GM20000 (cell line): ENCODE measurements at regions not wholly inside any gene's neighbourhood (a gene's known extent, or its start where the extent isn't known, plus 50 kb on each side); places are given as distances from the start of the nearest gene placed in this dataset.

ENCODE experiments used
- DNase-seq: peaks from one replicate; pipeline ENCODE4 v3.0.0; 2012; ENCODE audit warnings: low spot score
- TF ChIP-seq, protein P1 (sequence below): IDR thresholded peaks from 2 replicates; pipeline ENCODE4 v1.5.1; 2012; ENCODE audit warnings: mild to moderate bottlenecking, control low read depth; ENCODE audit errors: extremely low read depth, missing control alignments

GRCh38 chr4:89665662-89666061, 171.3 kb downstream of the SNCA start:
- no peak for DNase-seq
- TF ChIP-seq, protein P1, sequence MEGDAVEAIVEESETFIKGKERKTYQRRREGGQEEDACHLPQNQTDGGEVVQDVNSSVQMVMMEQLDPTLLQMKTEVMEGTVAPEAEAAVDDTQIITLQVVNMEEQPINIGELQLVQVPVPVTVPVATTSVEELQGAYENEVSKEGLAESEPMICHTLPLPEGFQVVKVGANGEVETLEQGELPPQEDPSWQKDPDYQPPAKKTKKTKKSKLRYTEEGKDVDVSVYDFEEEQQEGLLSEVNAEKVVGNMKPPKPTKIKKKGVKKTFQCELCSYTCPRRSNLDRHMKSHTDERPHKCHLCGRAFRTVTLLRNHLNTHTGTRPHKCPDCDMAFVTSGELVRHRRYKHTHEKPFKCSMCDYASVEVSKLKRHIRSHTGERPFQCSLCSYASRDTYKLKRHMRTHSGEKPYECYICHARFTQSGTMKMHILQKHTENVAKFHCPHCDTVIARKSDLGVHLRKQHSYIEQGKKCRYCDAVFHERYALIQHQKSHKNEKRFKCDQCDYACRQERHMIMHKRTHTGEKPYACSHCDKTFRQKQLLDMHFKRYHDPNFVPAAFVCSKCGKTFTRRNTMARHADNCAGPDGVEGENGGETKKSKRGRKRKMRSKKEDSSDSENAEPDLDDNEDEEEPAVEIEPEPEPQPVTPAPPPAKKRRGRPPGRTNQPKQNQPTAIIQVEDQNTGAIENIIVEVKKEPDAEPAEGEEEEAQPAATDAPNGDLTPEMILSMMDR, result no peak

GRCh38 chr4:89664521-89664920, 172.4 kb downstream of the SNCA start:
- DNase-seq, result no peak
- TF ChIP-seq, protein P1, result no peak

DNA sequence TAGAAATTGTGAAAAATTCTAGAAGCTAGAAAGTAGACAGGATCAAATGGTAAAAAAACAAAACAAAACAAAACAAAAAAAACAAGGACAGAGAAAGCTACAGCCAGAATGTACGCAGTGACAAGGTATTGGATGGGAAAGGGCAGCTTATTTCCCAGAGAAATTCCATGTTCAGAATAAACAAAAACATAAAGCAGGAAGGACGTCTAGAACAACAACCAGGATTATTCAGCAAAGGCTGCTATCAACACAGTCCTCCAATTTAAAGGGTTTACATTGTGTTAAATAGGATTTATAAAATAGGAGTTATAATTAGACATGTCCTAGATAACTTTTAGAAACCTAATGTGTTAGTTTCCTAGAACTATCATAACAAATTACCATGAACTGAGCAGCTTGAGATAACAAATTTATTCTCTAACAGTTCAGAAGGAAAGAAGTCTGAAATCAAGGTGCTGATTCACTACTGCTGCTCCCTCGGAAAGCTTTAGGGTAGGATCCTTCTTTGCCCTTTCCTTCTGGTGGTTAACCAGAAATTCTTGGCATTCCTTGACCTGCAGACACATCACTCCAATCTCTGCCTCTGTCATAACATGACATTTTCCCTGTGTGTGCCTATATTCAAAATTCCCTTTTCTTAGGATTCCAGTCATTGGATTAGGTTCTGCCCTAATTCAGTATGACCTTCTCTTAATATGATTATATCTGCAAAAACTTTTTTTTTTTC, 175.6 kb downstream of the SNCA start:
- no peak for DNase-seq
- TF ChIP-seq, protein P1, result no peak

DNA sequence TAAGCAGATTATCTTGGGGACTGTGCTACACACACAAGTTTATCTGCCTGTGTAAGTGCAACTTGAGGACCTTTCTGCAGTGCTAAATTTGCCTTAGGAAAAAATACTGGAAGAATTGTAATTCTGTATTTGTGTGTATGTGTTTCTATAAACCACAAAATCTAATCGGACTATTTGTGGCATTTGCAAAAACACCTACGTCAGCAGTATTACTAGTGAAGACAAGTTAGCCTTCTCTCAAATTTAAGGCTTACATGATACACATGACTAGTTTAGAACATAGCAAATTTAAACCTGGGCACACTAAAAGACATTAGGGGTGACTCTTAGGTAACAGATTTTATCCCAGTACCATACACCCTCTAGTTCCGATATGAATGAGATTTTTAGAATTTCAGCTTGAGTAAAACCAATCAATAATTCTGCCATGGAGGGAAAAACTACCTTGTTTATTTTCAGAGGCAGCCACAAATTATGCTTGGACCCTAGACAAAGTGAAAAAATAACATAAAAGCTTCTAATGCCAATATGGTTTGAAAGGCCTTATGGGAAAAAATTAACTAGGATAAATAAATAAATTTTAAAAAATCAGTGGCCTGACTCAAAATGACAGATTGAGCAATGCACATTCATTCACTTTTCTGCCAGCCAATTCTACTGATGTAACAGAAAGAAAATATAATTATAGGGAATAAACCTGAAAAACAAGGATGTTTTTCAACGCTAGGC, 176.4 kb downstream of the SNCA start:
- DNase-seq, result no peak
- TF ChIP-seq, protein P1, result no peak

- peak; percentile 5 for DNase-seq
- TF ChIP-seq, protein P1, result no peak
Observed at GRCh38 chr4:89658701-89659024, 178.3 kb downstream of the SNCA start.

DNA sequence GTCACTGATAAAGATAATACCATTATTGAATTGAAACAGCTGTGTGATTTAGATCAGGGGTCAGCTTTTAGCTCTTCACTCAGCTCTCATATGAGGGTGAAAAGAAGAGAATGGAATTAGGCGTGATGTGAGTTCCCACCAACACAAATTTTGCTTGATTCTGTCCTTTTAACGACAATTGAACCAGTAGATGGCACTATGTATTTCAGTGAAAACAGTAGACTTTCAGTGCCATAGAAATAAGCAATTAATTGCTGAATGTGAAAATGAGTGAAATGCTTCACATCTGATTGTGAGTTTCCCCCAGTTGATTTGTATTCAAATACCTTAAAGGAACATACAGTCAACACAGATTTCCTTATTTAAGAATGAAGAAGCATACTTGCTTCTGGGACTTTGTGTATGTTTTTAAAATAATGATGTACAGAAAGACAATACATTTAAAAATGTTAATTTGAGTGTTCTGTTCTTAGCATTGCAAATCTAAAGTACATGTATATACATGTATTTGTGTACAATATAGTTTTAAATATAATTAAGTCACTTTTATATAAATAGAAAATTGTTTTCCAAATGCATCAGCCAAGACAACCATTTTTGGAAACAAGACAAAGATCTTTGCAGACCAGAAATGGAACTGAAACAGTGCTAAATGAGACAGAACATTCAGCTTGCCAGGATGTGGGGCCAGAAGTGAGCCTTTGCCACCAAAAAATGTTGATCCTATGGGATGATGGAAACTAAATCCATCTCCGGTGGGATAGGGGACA, 178.8 kb downstream of the SNCA start:
- TF ChIP-seq, protein P1, result no peak
- no peak for DNase-seq

DNA sequence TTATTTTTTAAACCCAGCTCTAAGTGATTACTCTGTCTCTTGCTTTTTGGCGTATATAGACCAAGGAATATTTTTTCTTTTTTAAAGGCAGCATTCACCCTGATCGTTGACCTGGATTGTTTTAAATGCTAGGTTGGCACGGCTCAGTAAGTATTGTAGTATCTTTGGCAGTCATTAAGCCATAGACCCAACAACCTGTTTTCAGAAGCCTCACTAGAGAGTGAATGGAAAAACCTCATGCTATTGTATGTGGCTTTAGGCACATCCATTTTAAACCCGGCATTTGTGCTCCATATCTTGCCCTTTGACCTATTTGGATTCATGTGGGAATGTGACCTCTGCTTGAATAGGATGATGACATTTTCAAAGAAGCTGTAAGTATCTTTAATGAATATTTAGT, 183.9 kb downstream of the SNCA start:
- DNase-seq, result no peak
- TF ChIP-seq, protein P1, result no peak
